Erythroblast (primary cell): ENCODE measurements at regions not wholly inside any gene's neighbourhood (a gene's known extent, or its start where the extent isn't known, plus 50 kb on each side); places are given as distances from the start of the nearest gene placed in this dataset.

Experiments
- GATA1 ChIP-seq: IDR thresholded peaks from 2 replicates; pipeline ENCODE4 v1.6.1; 2011; ENCODE audit warnings: low read depth, mild to moderate bottlenecking, control low read depth, low read length, moderate library complexity
- POLR2A ChIP-seq: IDR thresholded peaks from 2 replicates; pipeline ENCODE4 v1.6.1; 2011; ENCODE audit warnings: mild to moderate bottlenecking, low read length

- no peak for TF ChIP-seq POLR2A
- no peak for TF ChIP-seq GATA1
Observed at GRCh38 chr10:63072951-63073350, 60.2 kb upstream of the NRBF2 start.
